RWPE1 (cell line): ENCODE measurements at regions not wholly inside any gene's neighbourhood (a gene's known extent, or its start where the extent isn't known, plus 50 kb on each side); places are given as distances from the start of the nearest gene placed in this dataset.

ENCODE experiments used
- CTCF ChIA-PET: fragments of 350-600 bp; sonication (Branson Sonifier 250); formaldehyde crosslinking; extraction: SDS; loops from one replicate; lab custom pipeline; 2021; lab: Yijun Ruan, JAX
- POLR2A ChIA-PET: fragments of 400-600 bp; formaldehyde crosslinking; extraction: SDS; loops from one replicate; lab custom pipeline; 2020; ENCODE audit warnings: antibody characterized with exemption; ENCODE audit not compliant: low non-redundant PET; lab: Yijun Ruan, JAX
- DNase-seq: peaks from one replicate; pipeline ENCODE4 v3.0.0; 2012; ENCODE audit warnings: low spot score
- H3K27ac ChIP-seq: fragments of 450-650 bp; 2 replicates; pipeline ENCODE4 v1.5.1; 2017
- TF ChIP-seq, protein P1 (sequence below): fragments of 450-650 bp; conservative IDR thresholded peaks from 2 replicates; pipeline ENCODE4 v1.5.1; 2017; ENCODE audit warnings: low read depth, mild to moderate bottlenecking

DNA sequence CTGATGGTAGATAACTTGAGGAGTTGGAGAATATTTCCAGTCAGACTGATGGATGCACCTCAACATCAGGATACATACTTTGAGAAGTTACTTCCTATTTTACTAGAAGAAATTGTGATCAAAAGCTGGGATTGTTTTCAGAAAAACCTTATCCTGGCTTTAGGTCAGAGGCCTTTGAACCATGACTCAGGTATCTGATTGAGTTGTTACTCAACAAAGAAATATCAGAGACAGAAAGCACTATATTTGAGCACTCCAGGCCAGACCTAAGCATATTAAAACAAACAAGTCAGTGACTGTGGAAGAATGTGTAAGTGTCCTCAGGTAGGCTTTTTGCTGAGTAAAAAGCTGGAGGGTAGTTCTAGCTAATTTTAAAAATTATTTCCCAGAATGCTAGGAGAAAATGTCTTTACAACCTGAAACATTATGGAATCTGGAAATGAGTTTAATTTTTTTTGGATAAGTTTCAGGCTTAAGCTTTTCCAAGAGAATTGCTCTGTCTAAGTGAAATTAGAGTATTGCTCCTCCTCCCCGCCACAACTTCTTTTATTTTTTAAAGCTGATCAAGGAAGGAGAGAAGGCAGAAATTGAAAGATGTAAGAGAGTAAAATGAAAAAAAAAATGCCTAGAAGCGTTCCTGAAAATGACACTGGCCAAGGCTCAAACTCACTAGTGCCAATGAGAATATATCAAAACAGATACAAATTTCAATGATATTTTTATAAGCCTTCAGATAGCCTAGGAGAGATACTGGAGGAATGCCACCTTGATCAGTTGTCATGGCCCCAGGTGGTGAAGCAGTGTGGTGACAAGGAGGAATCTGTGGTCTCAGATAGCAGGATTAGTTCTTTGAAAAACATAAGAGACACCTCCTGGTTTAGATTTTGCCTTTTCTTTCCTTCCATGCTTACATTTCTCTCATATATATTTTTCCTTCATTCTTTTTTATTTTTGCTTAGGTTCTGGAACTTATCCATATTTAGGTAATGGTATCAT lies 790.3 kb downstream of the TMTC2 start:
- TF ChIP-seq, protein P1, sequence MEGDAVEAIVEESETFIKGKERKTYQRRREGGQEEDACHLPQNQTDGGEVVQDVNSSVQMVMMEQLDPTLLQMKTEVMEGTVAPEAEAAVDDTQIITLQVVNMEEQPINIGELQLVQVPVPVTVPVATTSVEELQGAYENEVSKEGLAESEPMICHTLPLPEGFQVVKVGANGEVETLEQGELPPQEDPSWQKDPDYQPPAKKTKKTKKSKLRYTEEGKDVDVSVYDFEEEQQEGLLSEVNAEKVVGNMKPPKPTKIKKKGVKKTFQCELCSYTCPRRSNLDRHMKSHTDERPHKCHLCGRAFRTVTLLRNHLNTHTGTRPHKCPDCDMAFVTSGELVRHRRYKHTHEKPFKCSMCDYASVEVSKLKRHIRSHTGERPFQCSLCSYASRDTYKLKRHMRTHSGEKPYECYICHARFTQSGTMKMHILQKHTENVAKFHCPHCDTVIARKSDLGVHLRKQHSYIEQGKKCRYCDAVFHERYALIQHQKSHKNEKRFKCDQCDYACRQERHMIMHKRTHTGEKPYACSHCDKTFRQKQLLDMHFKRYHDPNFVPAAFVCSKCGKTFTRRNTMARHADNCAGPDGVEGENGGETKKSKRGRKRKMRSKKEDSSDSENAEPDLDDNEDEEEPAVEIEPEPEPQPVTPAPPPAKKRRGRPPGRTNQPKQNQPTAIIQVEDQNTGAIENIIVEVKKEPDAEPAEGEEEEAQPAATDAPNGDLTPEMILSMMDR: no peak
- H3K27ac ChIP-seq: no peak overlapping the region
- ChIA-PET CTCF (no interaction called here), POLR2A (no interaction called here)
- DNase-seq: no peak

DNA sequence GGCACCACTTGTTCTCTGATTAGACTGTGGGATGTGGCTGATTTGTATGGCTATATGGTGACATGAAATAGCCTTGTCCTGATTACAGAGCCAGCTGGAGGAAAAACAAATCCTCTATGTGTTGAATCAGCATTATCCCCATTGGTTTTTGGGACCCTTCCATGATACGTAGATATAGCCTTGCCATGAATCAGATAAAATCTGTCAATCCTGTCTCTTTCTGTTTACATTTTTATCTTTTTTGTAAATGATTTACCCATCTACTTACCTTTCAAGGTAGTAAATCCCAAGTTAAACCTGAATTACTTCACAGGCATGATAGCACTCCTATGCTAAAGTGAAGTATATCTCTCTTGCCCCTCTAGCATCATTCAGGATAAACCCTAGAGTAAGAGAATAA lies 789.3 kb downstream of the TMTC2 start:
- ChIA-PET POLR2A (no interaction called here), CTCF (no interaction called here)
- DNase-seq: no peak
- H3K27ac ChIP-seq: no peak overlapping the region
- TF ChIP-seq, protein P1: no peak

DNA sequence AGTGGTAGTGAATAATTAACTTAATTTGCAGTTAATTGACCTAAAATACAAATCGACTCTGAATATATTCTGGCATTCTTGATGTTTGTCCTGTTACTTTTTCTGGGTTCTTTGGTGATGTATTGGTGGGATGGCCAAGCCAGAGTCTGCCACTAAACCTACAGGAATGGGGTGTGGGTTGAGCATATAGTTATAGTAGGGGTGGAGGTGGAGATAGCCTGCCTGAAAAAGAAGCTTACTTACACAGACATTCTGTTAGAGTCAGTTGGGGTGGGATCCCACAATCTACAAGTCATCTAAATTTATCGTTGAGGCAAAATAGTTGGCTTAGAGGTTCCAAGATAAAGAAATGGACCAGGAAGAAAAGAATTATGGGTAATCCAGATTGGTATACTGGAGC lies 787.7 kb downstream of the TMTC2 start:
- TF ChIP-seq, protein P1: no peak
- no peak overlapping the region for H3K27ac ChIP-seq
- DNase-seq: no peak
- ChIA-PET POLR2A (no interaction called here), CTCF (interaction anchor here (0.7 kb wide), 1 partner anchor 955 kb away, joined by 3 read pairs; no protein-coding TSS in a partner anchor)

DNA sequence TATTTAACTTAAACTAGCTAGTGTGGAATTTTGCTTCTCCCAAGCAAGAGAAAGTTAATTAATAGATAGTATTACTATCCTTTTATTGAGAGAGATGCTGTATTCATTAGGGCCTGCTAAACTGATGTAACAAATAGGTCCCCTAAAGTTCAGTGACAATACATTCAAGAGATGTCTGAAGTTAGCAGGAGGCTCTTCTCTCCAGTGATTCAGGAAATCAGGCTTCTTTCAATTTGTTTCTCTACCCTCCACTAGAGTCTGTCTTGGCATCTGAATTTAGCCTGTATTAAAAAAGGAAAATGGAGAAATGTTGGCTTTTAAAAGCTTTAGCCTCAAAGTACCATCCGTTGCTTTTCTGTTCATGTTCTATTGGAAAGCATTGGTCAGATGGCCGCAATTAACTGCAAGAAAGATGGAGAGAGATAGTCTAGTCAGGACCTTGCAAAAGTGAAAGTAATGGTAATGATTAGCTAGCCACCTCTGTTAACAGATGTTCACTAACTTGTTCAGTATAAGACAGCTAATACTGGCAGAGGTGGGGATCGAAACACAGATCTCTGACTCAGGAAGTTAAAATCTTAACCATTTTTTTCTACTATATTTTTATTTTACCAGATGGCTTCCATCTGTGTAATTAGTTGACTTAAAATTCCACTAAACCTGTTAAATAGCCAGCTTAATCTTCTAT lies 786.8 kb downstream of the TMTC2 start:
- TF ChIP-seq, protein P1: no peak
- no peak for DNase-seq
- CTCF ChIA-PET: interaction anchor here (0.7 kb wide), 1 partner anchor 954 kb away, joined by 3 read pairs; no protein-coding TSS in a partner anchor
- POLR2A ChIA-PET: no interaction called here
- H3K27ac ChIP-seq: no peak overlapping the region

DNA sequence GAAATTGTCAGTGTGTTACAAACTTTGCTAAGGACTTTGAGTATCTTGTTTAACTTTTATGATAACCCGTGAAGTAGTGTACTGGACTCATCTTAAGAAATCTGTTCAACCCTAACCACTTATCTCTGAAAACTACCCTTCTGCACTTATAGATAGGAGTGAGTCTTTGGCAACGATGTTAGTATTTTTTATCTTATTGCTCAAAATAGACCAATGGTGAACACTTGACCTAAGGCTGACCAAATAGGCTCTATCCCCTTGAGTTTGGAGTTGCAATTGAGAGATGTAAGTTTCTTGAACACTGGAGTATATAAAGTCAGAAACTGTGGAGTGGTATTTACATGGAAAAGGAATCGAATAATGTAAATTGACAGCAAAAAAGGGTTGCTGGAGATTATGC lies 786.1 kb downstream of the TMTC2 start:
- CTCF ChIA-PET: no interaction called here
- TF ChIP-seq, protein P1: no peak

DNA sequence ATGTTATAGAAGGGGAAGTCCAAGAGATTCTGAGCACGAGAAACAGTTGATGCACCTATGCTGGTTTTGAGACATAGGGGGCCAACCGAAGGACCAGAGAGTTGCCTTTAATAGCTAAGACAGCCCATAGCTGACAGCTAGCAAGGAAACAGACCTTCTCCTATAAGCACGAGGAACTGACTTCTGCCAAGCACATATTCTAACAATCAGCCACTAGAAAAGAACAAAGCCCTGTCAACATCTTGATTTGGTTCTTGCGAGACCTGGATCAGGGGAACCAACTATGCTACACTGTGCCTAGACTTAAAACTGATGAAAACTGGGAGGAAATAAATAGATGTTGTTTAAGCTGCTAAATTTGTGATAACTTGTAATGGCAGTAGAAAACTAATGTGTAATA lies 785.6 kb downstream of the TMTC2 start:
- H3K27ac ChIP-seq: no peak overlapping the region
- TF ChIP-seq, protein P1: no peak
- CTCF ChIA-PET: no interaction called here
- POLR2A ChIA-PET: no interaction called here
- DNase-seq: no peak

More for the DNA sequence above, 786.1 kb downstream of the TMTC2 start:
- POLR2A ChIA-PET: no interaction called here
- no peak overlapping the region for H3K27ac ChIP-seq
- DNase-seq: no peak
